K562 (cell line): ENCODE measurements at regions not wholly inside any gene's neighbourhood (a gene's known extent, or its start where the extent isn't known, plus 50 kb on each side); places are given as distances from the start of the nearest gene placed in this dataset.

Experiments used
- ATAC-seq: fragments of 200-7000 bp; cut with Tn5 transposase; 3 replicates; pipeline ENCODE4 v1.9.1; 2020; ENCODE audit warnings: moderate library complexity
- BruUV-seq: library from RNA; stranded (reverse); fragments of 400-500 nt; replicated peaks from 2 replicates; lab custom pipeline; 2021; lab: Mats Ljungman, UMichigan
- CTCF ChIA-PET: fragments of 300-600 bp; formaldehyde crosslinking; extraction: SDS; loops from one replicate; lab custom pipeline; 2021; ENCODE audit warnings: low intra/inter-chr PET ratio; lab: Yijun Ruan, JAX
- POLR2A ChIA-PET: fragments of 300-600, 350-650 bp; sonication (Branson Sonifier 250); formaldehyde crosslinking; extraction: SDS; loops from one replicate; lab custom pipeline; 2021; ENCODE audit warnings: antibody characterized with exemption, inconsistent platforms; lab: Yijun Ruan, JAX
- DNase-seq, 4 experiments: peaks; one replicate each; pipeline versions ENCODE4 v3.0.0 to v3.0.0-alpha.2; 2011 to 2018; ENCODE audit warnings: low spot score in 3 of 4, mixed read lengths in 3 of 4; ENCODE audit errors: extremely low read depth in 1 of 4
- FAIRE-seq: peaks from 2 replicates; lab custom pipeline; 2011; peaks lifted over from hg19 to GRCh38; lab: Jason Lieb, UNC
- H2AFZ ChIP-seq: 2 replicates; pipeline ENCODE4 v1.6.0; 2011; ENCODE audit warnings: low read depth, low read length, control low read depth, inconsistent platforms
- H3K27ac ChIP-seq: fragments of 200-600 bp; 3 replicates; pipeline ENCODE4 v1.8.0; 2011; ENCODE audit warnings: low read depth, mild to moderate bottlenecking, control low read depth, inconsistent platforms, low read length, moderate library complexity, mixed read lengths; ENCODE audit errors: extremely low read depth
- H3K27me3 ChIP-seq, 2 experiments: fragments of 300-600 bp in 1 of 2; 2 replicates in 1 of 2; 3 replicates in 1 of 2; pipeline versions ENCODE4 v1.6.0 to v1.8.0; 2011; ENCODE audit warnings: inconsistent platforms in 2 of 2, low read length in 2 of 2, mild to moderate bottlenecking in 1 of 2, mixed read lengths in 1 of 2, moderate library complexity in 1 of 2; ENCODE audit not compliant: control insufficient read depth in 2 of 2, insufficient read depth in 2 of 2
- H3K36me3 ChIP-seq: fragments of 300-600 bp; 3 replicates; pipeline ENCODE4 v1.8.0; 2011; ENCODE audit warnings: mild to moderate bottlenecking, low read length, inconsistent platforms; ENCODE audit not compliant: control insufficient read depth, insufficient read depth
- H3K4me1 ChIP-seq, 2 experiments: fragments of 200-600 bp in 1 of 2; replicated peaks in 1 of 2; 2 replicates in 1 of 2; 3 replicates in 1 of 2; pipeline versions ENCODE4 v1.5.1 to v1.8.0; 2011; ENCODE audit warnings: inconsistent platforms in 2 of 2, low read length in 2 of 2, mild to moderate bottlenecking in 1 of 2, mixed read lengths in 1 of 2, moderate library complexity in 1 of 2; ENCODE audit not compliant: control insufficient read depth in 2 of 2, insufficient read depth in 2 of 2
- H3K4me2 ChIP-seq: 2 replicates; pipeline ENCODE4 v1.6.1; 2011; ENCODE audit warnings: low read length, control low read depth, inconsistent platforms, mixed read lengths; ENCODE audit not compliant: insufficient read depth
- H3K4me3 ChIP-seq: fragments of 200-600 bp; sonication (generic), shearing (Covaris generic); 2 replicates; pipeline ENCODE4 v1.5.1; 2016; ENCODE audit warnings: control low read depth, inconsistent platforms
- H3K79me2 ChIP-seq: fragments of 200-600 bp; 3 replicates; pipeline ENCODE4 v1.8.0; 2011; ENCODE audit warnings: low read length, inconsistent platforms; ENCODE audit not compliant: control insufficient read depth, insufficient read depth
- H3K9ac ChIP-seq, 2 experiments: 2 replicates each; pipeline versions ENCODE4 v1.6.0 to v1.6.1; 2011; ENCODE audit warnings: low read depth in 2 of 2, low read length in 2 of 2, control low read depth in 1 of 2, inconsistent platforms in 1 of 2, mild to moderate bottlenecking in 1 of 2, mixed read lengths in 1 of 2; ENCODE audit not compliant: insufficient read depth in 1 of 2
- H3K9me1 ChIP-seq: one replicate; pipeline ENCODE4 v1.6.0; 2011; ENCODE audit warnings: inconsistent platforms, mild to moderate bottlenecking, low read length, moderate library complexity; ENCODE audit not compliant: control insufficient read depth, insufficient read depth
- H3K9me3 ChIP-seq: replicated peaks from 2 replicates; pipeline ENCODE4 v1.5.1; 2011; ENCODE audit warnings: low read depth, low read length, inconsistent platforms; ENCODE audit not compliant: control insufficient read depth, insufficient read depth
- H4K20me1 ChIP-seq: replicated peaks from 2 replicates; pipeline ENCODE4 v1.6.1; 2011; ENCODE audit warnings: low read length, inconsistent platforms, mixed read lengths; ENCODE audit not compliant: control insufficient read depth, insufficient read depth
- ARID1B ChIP-seq: fragments of 450-650 bp; IDR thresholded peaks from 2 replicates; pipeline ENCODE4 v1.6.1; 2016; ENCODE audit warnings: antibody characterized with exemption, mild to moderate bottlenecking, inconsistent platforms
- CREB1 ChIP-seq, 2 experiments: sonication (generic) in 1 of 2; formaldehyde crosslinking in 1 of 2; IDR thresholded peaks; 2 replicates each; pipeline versions ENCODE4 v1.6.1 to v1.8.0; 2012 to 2022; ENCODE audit warnings: inconsistent platforms in 1 of 2, mild to moderate bottlenecking in 1 of 2, missing genetic modification reagents in 1 of 2, moderate library complexity in 1 of 2
- ELF2 ChIP-seq: fragments of 250-450 bp; sonication (Bioruptor Pico); IDR thresholded peaks from 2 replicates; pipeline ENCODE4 v1.5.0; 2021; ENCODE audit warnings: mild to moderate bottlenecking
- FOXK1 ChIP-seq: sonication (generic); formaldehyde crosslinking; IDR thresholded peaks from 2 replicates; pipeline ENCODE4 v1.8.0; 2022; ENCODE audit warnings: missing genetic modification reagents, mild to moderate bottlenecking, borderline replicate concordance
- NR2C1 ChIP-seq, 2 experiments: fragments of 450-650 bp; IDR thresholded peaks; 2 replicates each; pipeline ENCODE4 v1.6.1; 2017; ENCODE audit warnings: mild to moderate bottlenecking in 2 of 2, antibody characterized with exemption in 1 of 2, inconsistent platforms in 1 of 2, missing compliant biosample characterization in 1 of 2, missing genetic modification characterization in 1 of 2
- ZEB2 ChIP-seq: fragments of 450-650 bp; IDR thresholded peaks from 2 replicates; pipeline ENCODE4 v1.6.1; 2016
- ZSCAN29 ChIP-seq: fragments of 450-650 bp; IDR thresholded peaks from 2 replicates; pipeline ENCODE4 v1.6.1; 2017
- WGBS: fragments of 100-300 bp; shearing (Covaris generic); methylation state at CpG from one replicate; pipeline ENCODE4 v1.1.6; 2016; ENCODE audit warnings: low coverage, mixed read lengths; ENCODE audit not compliant: insufficient coverage; ENCODE audit errors: missing lambda C conversion rate; 5-methylcytosine and 5-hydroxymethylcytosine counted together
- in situ Hi-C: fragments of 300-500 bp; cut with MboI; formaldehyde crosslinking; loops from 4 replicates; pipeline ENCODE4 v1.15.0; 2018; ENCODE audit warnings: inconsistent platforms, mixed read lengths
- intact Hi-C: fragments of 100-400 bp; cut with micrococcal nuclease; formaldehyde crosslinking; loops from 2 replicates; pipeline ENCODE4 v1.14.2; 2022
- TF ChIP-seq, protein P1 (sequence below): fragments of 250-450 bp; sonication (Bioruptor Pico); IDR thresholded peaks from 2 replicates; pipeline ENCODE4 v1.9.0; 2021; ENCODE audit warnings: mild to moderate bottlenecking, inconsistent platforms
- TF ChIP-seq, protein P2 (sequence below): fragments of 250-450 bp; sonication (Bioruptor Pico); IDR thresholded peaks from 2 replicates; pipeline ENCODE4 v1.6.1; 2021; ENCODE audit warnings: mild to moderate bottlenecking

DNA sequence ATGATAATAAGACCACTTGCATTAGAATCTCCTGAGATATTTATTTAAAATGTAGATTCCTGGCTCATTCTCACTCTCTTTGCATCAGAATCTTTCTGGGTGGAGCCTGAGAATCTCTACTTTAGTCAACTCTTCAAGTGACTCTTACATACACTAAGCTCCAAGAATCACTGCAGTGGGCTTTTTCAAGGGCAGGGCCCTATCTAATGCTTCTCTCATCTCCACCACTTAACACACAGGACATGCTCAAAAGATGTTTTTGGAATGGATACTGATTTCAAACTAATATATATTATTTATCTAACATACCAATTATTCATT is 68.9 kb upstream of the GAP43 start:
- Histone ChIP-seq H3K4me1 (no peaks in the 10 kb centered on the region), H3K36me3 (no peaks in the 10 kb centered on the region), H3K9me1 (no peaks in the 10 kb centered on the region), H3K27ac (no peak overlapping the region), H3K9me3 (no peaks in the 10 kb centered on the region), H3K27me3 (no peaks in the 10 kb centered on the region), H3K4me2 (no peak overlapping the region), H2AFZ (no peak overlapping the region), H3K4me3 (no peak overlapping the region), H3K79me2 (no peaks in the 10 kb centered on the region), H3K9ac (no peak overlapping the region), H4K20me1 (no peaks in the 10 kb centered on the region)
- TF ChIP-seq ZEB2 (no peak), NR2C1 (IDR thresholded peaks at IDR 0.05) (no peak), NR2C1 (tag; IDR thresholded peaks at IDR 0.05) (no peak), ARID1B (no peak), FOXK1 (no peak), ZSCAN29 (no peak)
- in situ Hi-C loops (no loop called here), intact Hi-C loops (no loop called here)
- FAIRE-seq (no peak), ATAC-seq (no peak), DNase-seq (no peak)
- CTCF ChIA-PET, result no interaction called here
- no TSS peak for BruUV-seq
- POLR2A ChIA-PET, result no interaction called here

DNA sequence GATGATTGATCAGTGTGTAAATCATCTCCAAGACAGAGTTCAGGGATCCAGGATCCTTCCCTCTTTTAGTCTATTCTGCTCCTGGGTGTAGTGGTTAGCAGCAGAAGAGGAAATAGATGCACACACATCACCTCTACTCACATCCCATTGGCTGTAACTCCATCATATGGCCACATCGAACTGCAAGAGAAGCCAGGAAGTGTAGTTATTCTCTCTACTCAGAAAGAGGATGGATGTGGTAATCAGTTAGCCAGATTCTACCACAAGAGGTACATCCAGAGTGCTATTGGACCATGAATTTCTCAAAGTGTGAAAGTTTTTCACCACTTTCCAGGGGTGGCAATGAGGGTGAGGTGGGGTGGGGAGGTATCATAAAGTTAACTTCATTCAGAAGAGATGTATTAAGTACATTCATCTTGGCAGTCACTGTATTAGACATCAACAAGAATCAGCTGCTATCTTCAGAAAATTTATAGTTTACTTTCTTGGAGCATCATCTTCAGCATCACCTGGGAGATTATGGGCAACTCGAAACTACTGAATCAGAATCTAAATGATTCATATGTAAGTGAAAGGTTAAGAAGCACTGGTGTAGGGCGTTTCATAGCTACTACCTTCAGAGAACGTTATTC is 60.6 kb upstream of the GAP43 start:
- H3K4me2 ChIP-seq, result no peak overlapping the region
- H3K79me2 ChIP-seq, result no peaks in the 10 kb centered on the region
- WGBS, result 0% methylated on average over 4 of the region's 4 CpGs
- POLR2A ChIA-PET, result no interaction called here
- ATAC-seq, result no peak
- CTCF ChIA-PET, result no interaction called here
- no peaks in the 10 kb centered on the region for H4K20me1 ChIP-seq
- no peaks in the 10 kb centered on the region for H3K9me1 ChIP-seq
- TF ChIP-seq, protein P1, sequence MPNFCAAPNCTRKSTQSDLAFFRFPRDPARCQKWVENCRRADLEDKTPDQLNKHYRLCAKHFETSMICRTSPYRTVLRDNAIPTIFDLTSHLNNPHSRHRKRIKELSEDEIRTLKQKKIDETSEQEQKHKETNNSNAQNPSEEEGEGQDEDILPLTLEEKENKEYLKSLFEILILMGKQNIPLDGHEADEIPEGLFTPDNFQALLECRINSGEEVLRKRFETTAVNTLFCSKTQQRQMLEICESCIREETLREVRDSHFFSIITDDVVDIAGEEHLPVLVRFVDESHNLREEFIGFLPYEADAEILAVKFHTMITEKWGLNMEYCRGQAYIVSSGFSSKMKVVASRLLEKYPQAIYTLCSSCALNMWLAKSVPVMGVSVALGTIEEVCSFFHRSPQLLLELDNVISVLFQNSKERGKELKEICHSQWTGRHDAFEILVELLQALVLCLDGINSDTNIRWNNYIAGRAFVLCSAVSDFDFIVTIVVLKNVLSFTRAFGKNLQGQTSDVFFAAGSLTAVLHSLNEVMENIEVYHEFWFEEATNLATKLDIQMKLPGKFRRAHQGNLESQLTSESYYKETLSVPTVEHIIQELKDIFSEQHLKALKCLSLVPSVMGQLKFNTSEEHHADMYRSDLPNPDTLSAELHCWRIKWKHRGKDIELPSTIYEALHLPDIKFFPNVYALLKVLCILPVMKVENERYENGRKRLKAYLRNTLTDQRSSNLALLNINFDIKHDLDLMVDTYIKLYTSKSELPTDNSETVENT (CRISPR knock-in tag), result no peak
- TF ChIP-seq CREB1 (IDR thresholded peaks at IDR 0.05) (no peak), CREB1 (CRISPR knock-in tag; IDR thresholded peaks at IDR 0.05) (no peak), ELF2 (no peak)
- TF ChIP-seq, protein P2, sequence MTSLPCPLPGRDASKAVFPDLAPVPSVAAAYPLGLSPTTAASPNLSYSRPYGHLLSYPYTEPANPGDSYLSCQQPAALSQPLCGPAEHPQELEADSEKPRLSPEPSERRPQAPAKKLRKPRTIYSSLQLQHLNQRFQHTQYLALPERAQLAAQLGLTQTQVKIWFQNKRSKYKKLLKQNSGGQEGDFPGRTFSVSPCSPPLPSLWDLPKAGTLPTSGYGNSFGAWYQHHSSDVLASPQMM (CRISPR knock-in tag), result no peak
- FAIRE-seq, result no peak
- intact Hi-C loops, result no loop called here
- in situ Hi-C loops, result no loop called here
- DNase-seq, result no peak
- BruUV-seq, result no TSS peak
- H3K27ac ChIP-seq, result no peak overlapping the region
- H3K36me3 ChIP-seq, result no peaks in the 10 kb centered on the region
- H3K4me1 ChIP-seq, result no peaks in the 10 kb centered on the region
- H3K9me3 ChIP-seq, result no peaks in the 10 kb centered on the region
- no peak overlapping the region for H3K4me3 ChIP-seq
- no peak overlapping the region for H2AFZ ChIP-seq
- no peaks in the 10 kb centered on the region for H3K27me3 ChIP-seq
- no peak overlapping the region for H3K9ac ChIP-seq
